ENCODE measurements at regions not wholly inside any gene's neighbourhood (a gene's known extent, or its start where the extent isn't known, plus 50 kb on each side); places are given as distances from the start of the nearest gene placed in this dataset.

GRCh38 chr10:118955951-118956801 is 73.3 kb upstream of the NANOS1 start:
- ChIA-PET POLR2A (no interaction called here), CTCF (no interaction called here)
- Histone ChIP-seq H3K4me3 (ENCODE audit: control insufficient read depth in 1 of 7, extremely low read depth in 1 of 7, insufficient read depth in 4 of 7, low read depth in 2 of 7, low read length in 6 of 7) (no peak overlapping the region), H3K36me3 (ENCODE audit: control insufficient read depth in 4 of 4, insufficient read depth in 4 of 4, low read length in 3 of 4) (no peaks in the 10 kb centered on the region), H3K27me3 (replicated peaks in 2 of 5; ENCODE audit: control insufficient read depth in 4 of 5, insufficient read depth in 5 of 5, low read length in 4 of 5) (no peaks in the 10 kb centered on the region), H3K9me3 (ENCODE audit: control extremely low read depth in 1 of 5, control insufficient read depth in 4 of 5, insufficient read depth in 2 of 5, low read depth in 1 of 5, low read length in 4 of 5) (no peaks in the 10 kb centered on the region), H3K27ac (ENCODE audit: insufficient read depth in 1 of 2, low read depth in 1 of 2, low read length in 2 of 2, poor library complexity in 1 of 2, severe bottlenecking in 2 of 2) (no peak overlapping the region), H3K4me1 (ENCODE audit: control extremely low read depth in 1 of 4, control insufficient read depth in 4 of 4, insufficient read depth in 4 of 4, low read length in 3 of 4) (no peaks in the 10 kb centered on the region)
- 95% methylated on average over 4 of the region's 4 CpGs for WGBS (ENCODE audit: insufficient coverage)
- DNase-seq = no peak

- CTCF ChIA-PET = no interaction called here
- Histone ChIP-seq H3K27ac (ENCODE audit: insufficient read depth in 1 of 2, low read depth in 1 of 2, low read length in 2 of 2, poor library complexity in 1 of 2, severe bottlenecking in 2 of 2) (no peak overlapping the region), H3K9me3 (ENCODE audit: control extremely low read depth in 1 of 5, control insufficient read depth in 4 of 5, insufficient read depth in 2 of 5, low read depth in 1 of 5, low read length in 4 of 5) (no peaks in the 10 kb centered on the region), H3K4me3 (ENCODE audit: control insufficient read depth in 1 of 7, extremely low read depth in 1 of 7, insufficient read depth in 4 of 7, low read depth in 2 of 7, low read length in 6 of 7) (no peak overlapping the region), H3K4me1 (ENCODE audit: control extremely low read depth in 1 of 4, control insufficient read depth in 4 of 4, insufficient read depth in 4 of 4, low read length in 3 of 4) (no peaks in the 10 kb centered on the region), H3K27me3 (replicated peaks in 2 of 5; ENCODE audit: control insufficient read depth in 4 of 5, insufficient read depth in 5 of 5, low read length in 4 of 5) (no peaks in the 10 kb centered on the region), H3K36me3 (ENCODE audit: control insufficient read depth in 4 of 4, insufficient read depth in 4 of 4, low read length in 3 of 4) (no peaks in the 10 kb centered on the region)
- DNase-seq = no peak
- POLR2A ChIA-PET = no interaction called here
- WGBS (ENCODE audit: insufficient coverage) = 95% methylated on average over 4 of the region's 5 CpGs
These were observed 72.6 kb upstream of the NANOS1 start for GRCh38 chr10:118956802-118957442.

- no peak for DNase-seq
- 98% methylated on average over 5 of the region's 5 CpGs for WGBS (ENCODE audit: insufficient coverage)
- no peaks in the 10 kb centered on the region for H3K27me3 ChIP-seq (replicated peaks in 2 of 5; ENCODE audit: control insufficient read depth in 4 of 5, insufficient read depth in 5 of 5, low read length in 4 of 5)
- ChIA-PET CTCF (no interaction called here), POLR2A (no interaction called here)
- no peak overlapping the region for H3K27ac ChIP-seq (ENCODE audit: insufficient read depth in 1 of 2, low read depth in 1 of 2, low read length in 2 of 2, poor library complexity in 1 of 2, severe bottlenecking in 2 of 2)
- H3K4me1 ChIP-seq (ENCODE audit: control extremely low read depth in 1 of 4, control insufficient read depth in 4 of 4, insufficient read depth in 4 of 4, low read length in 3 of 4) = no peaks in the 10 kb centered on the region
- H3K36me3 ChIP-seq (ENCODE audit: control insufficient read depth in 4 of 4, insufficient read depth in 4 of 4, low read length in 3 of 4) = no peaks in the 10 kb centered on the region
- no peak overlapping the region for H3K4me3 ChIP-seq (ENCODE audit: control insufficient read depth in 1 of 7, extremely low read depth in 1 of 7, insufficient read depth in 4 of 7, low read depth in 2 of 7, low read length in 6 of 7)
- H3K9me3 ChIP-seq (ENCODE audit: control extremely low read depth in 1 of 5, control insufficient read depth in 4 of 5, insufficient read depth in 2 of 5, low read depth in 1 of 5, low read length in 4 of 5) = no peaks in the 10 kb centered on the region
These were observed 72.1 kb upstream of the NANOS1 start for GRCh38 chr10:118957443-118957825.

- no peak for DNase-seq
- CTCF ChIA-PET = no interaction called here
- H3K27me3 ChIP-seq (replicated peaks in 2 of 5; ENCODE audit: control insufficient read depth in 4 of 5, insufficient read depth in 5 of 5, low read length in 4 of 5) = no peaks in the 10 kb centered on the region
- H3K4me3 ChIP-seq (ENCODE audit: control insufficient read depth in 1 of 7, extremely low read depth in 1 of 7, insufficient read depth in 4 of 7, low read depth in 2 of 7, low read length in 6 of 7) = no peak overlapping the region
- WGBS (ENCODE audit: insufficient coverage) = 94% methylated on average over 10 of the region's 12 CpGs
- no peaks in the 10 kb centered on the region for H3K4me1 ChIP-seq (ENCODE audit: control extremely low read depth in 1 of 4, control insufficient read depth in 4 of 4, insufficient read depth in 4 of 4, low read length in 3 of 4)
- H3K36me3 ChIP-seq (ENCODE audit: control insufficient read depth in 4 of 4, insufficient read depth in 4 of 4, low read length in 3 of 4) = no peaks in the 10 kb centered on the region
- H3K27ac ChIP-seq (ENCODE audit: insufficient read depth in 1 of 2, low read depth in 1 of 2, low read length in 2 of 2, poor library complexity in 1 of 2, severe bottlenecking in 2 of 2) = no peak overlapping the region
- no peaks in the 10 kb centered on the region for H3K9me3 ChIP-seq (ENCODE audit: control extremely low read depth in 1 of 5, control insufficient read depth in 4 of 5, insufficient read depth in 2 of 5, low read depth in 1 of 5, low read length in 4 of 5)
- POLR2A ChIA-PET = no interaction called here
These were observed 71.5 kb upstream of the NANOS1 start for GRCh38 chr10:118957966-118958365.

GRCh38 chr10:118958559-118958958 is 71.0 kb upstream of the NANOS1 start:
- Histone ChIP-seq H3K27me3 (replicated peaks in 2 of 5; ENCODE audit: control insufficient read depth in 4 of 5, insufficient read depth in 5 of 5, low read length in 4 of 5) (no peaks in the 10 kb centered on the region), H3K27ac (ENCODE audit: insufficient read depth in 1 of 2, low read depth in 1 of 2, low read length in 2 of 2, poor library complexity in 1 of 2, severe bottlenecking in 2 of 2) (no peak overlapping the region), H3K4me3 (ENCODE audit: control insufficient read depth in 1 of 7, extremely low read depth in 1 of 7, insufficient read depth in 4 of 7, low read depth in 2 of 7, low read length in 6 of 7) (no peak overlapping the region), H3K9me3 (ENCODE audit: control extremely low read depth in 1 of 5, control insufficient read depth in 4 of 5, insufficient read depth in 2 of 5, low read depth in 1 of 5, low read length in 4 of 5) (no peaks in the 10 kb centered on the region), H3K4me1 (ENCODE audit: control extremely low read depth in 1 of 4, control insufficient read depth in 4 of 4, insufficient read depth in 4 of 4, low read length in 3 of 4) (no peaks in the 10 kb centered on the region), H3K36me3 (ENCODE audit: control insufficient read depth in 4 of 4, insufficient read depth in 4 of 4, low read length in 3 of 4) (no peaks in the 10 kb centered on the region)
- ChIA-PET POLR2A (no interaction called here), CTCF (no interaction called here)
- DNase-seq = no peak
- WGBS (ENCODE audit: insufficient coverage) = 96% methylated on average over 3 of the region's 5 CpGs

- no peaks in the 10 kb centered on the region for H3K36me3 ChIP-seq (ENCODE audit: control insufficient read depth in 4 of 4, insufficient read depth in 4 of 4, low read length in 3 of 4)
- H3K27me3 ChIP-seq (replicated peaks in 2 of 5; ENCODE audit: control insufficient read depth in 4 of 5, insufficient read depth in 5 of 5, low read length in 4 of 5) = peaks cover 0 to 1% (median 0%) of the 10 kb centered on the region in 5 experiments
- H3K4me1 ChIP-seq (ENCODE audit: control extremely low read depth in 1 of 4, control insufficient read depth in 4 of 4, insufficient read depth in 4 of 4, low read length in 3 of 4) = no peaks in the 10 kb centered on the region
- H3K4me3 ChIP-seq (ENCODE audit: control insufficient read depth in 1 of 7, extremely low read depth in 1 of 7, insufficient read depth in 4 of 7, low read depth in 2 of 7, low read length in 6 of 7) = no peak overlapping the region
- CTCF ChIA-PET = no interaction called here
- 48% methylated on average over 6 of the region's 10 CpGs for WGBS (ENCODE audit: insufficient coverage)
- H3K9me3 ChIP-seq (ENCODE audit: control extremely low read depth in 1 of 5, control insufficient read depth in 4 of 5, insufficient read depth in 2 of 5, low read depth in 1 of 5, low read length in 4 of 5) = no peaks in the 10 kb centered on the region
- H3K27ac ChIP-seq (ENCODE audit: insufficient read depth in 1 of 2, low read depth in 1 of 2, low read length in 2 of 2, poor library complexity in 1 of 2, severe bottlenecking in 2 of 2) = no peak overlapping the region
- DNase-seq = peak; percentile 47 to 86 (median 83)
- POLR2A ChIA-PET = no interaction called here
These were observed 70.3 kb upstream of the NANOS1 start for GRCh38 chr10:118958984-118959925.

Data from common myeloid progenitor, CD34-positive (primary cell).